Astrocyte (in vitro differentiated cells and primary cell): ENCODE measurements at regions not wholly inside any gene's neighbourhood (a gene's known extent, or its start where the extent isn't known, plus 50 kb on each side); places are given as distances from the start of the nearest gene placed in this dataset.

Experiments used
- CTCF ChIP-seq: IDR thresholded peaks from 2 replicates; pipeline ENCODE4 v1.5.1; 2011; ENCODE audit warnings: low read depth, mild to moderate bottlenecking, inconsistent platforms, low read length, moderate library complexity; ENCODE audit not compliant: insufficient read depth
- EZH2 ChIP-seq: IDR thresholded peaks from 2 replicates; pipeline ENCODE4 v1.6.1; 2012; ENCODE audit warnings: mild to moderate bottlenecking, low read length, inconsistent platforms; ENCODE audit not compliant: insufficient read depth

- TF ChIP-seq CTCF (no peak), EZH2 (no peak)
These were observed 551.7 kb downstream of the RNF144A start for GRCh38 chr2:7468955-7469354.
